ENCODE measurements at regions not wholly inside any gene's neighbourhood (a gene's known extent, or its start where the extent isn't known, plus 50 kb on each side); places are given as distances from the start of the nearest gene placed in this dataset.
"Not testable (repeated sequence)": the region's sequence is repeated elsewhere in the genome, so short reads cannot be mapped to it uniquely, and the experiment has no call there.

GRCh38 chr14:83632375-83632774 lies 1897.6 kb upstream of the FLRT2 start:
- H3K27ac ChIP-seq = no peak overlapping the region
- DNase-seq (no peak), ATAC-seq (no peak)
- no peaks in the 10 kb centered on the region for H3K36me3 ChIP-seq
- no peak overlapping the region for H3K4me3 ChIP-seq
- intact Hi-C loops (cut with DNase I) = no loop called here
- no peak for TF ChIP-seq CTCF (IDR thresholded peaks at IDR 0.05)
- TF ChIP-seq POLR2A (IDR thresholded peaks at IDR 0.05) = no peak
- no peaks in the 10 kb centered on the region for H3K4me1 ChIP-seq
- no peaks in the 10 kb centered on the region for H3K27me3 ChIP-seq
- no peaks in the 10 kb centered on the region for H3K9me3 ChIP-seq

- no peaks in the 10 kb centered on the region for H3K4me1 ChIP-seq
- WGBS (ENCODE audit: insufficient coverage, low coverage, low lambda C conversion rate, missing lambda C conversion rate) = 77% methylated on average over 18 of the region's 18 CpGs
Measured at GRCh38 chr14:83638748-83639504, 1891.0 kb upstream of the FLRT2 start.

GRCh38 chr14:83639505-83639875 lies 1890.5 kb upstream of the FLRT2 start:
- H3K4me3 ChIP-seq; H3K9me3 ChIP-seq; H3K36me3 ChIP-seq; intact Hi-C loops (cut with DNase I); H3K27ac ChIP-seq; DNase-seq; H3K27me3 ChIP-seq; H3K4me1 ChIP-seq; ATAC-seq: not testable (repeated sequence)
- WGBS (ENCODE audit: insufficient coverage, low coverage, low lambda C conversion rate, missing lambda C conversion rate) = 78% methylated on average over 17 of the region's 18 CpGs

More at GRCh38 chr14:83638748-83639504, 1891.0 kb upstream of the FLRT2 start:
- no peaks in the 10 kb centered on the region for H3K36me3 ChIP-seq
- H3K9me3 ChIP-seq = no peaks in the 10 kb centered on the region
- DNase-seq (no peak), ATAC-seq (no peak)
- intact Hi-C loops (cut with DNase I) = no loop called here
- TF ChIP-seq POLR2A (IDR thresholded peaks at IDR 0.05) = no peak
- no peak for TF ChIP-seq CTCF (IDR thresholded peaks at IDR 0.05)
- H3K4me3 ChIP-seq = no peak overlapping the region
- no peak overlapping the region for H3K27ac ChIP-seq
- no peaks in the 10 kb centered on the region for H3K27me3 ChIP-seq

GRCh38 chr14:83646228-83646627 lies 1883.7 kb upstream of the FLRT2 start:
- H3K27ac ChIP-seq = no peak overlapping the region
- whole genome bisulfite sequencing (ENCODE audit: insufficient coverage, low coverage, low lambda C conversion rate, missing lambda C conversion rate) = 73% methylated on average over 1 of the region's 1 CpG
- ATAC-seq = no peak

GRCh38 chr14:83660597-83660996 lies 1869.3 kb upstream of the FLRT2 start:
- no peaks in the 10 kb centered on the region for H3K9me3 ChIP-seq
- no peaks in the 10 kb centered on the region for H3K4me1 ChIP-seq
- H3K27me3 ChIP-seq = no peaks in the 10 kb centered on the region
- no peaks in the 10 kb centered on the region for H3K36me3 ChIP-seq
- DNase-seq (no peak), ATAC-seq (peak in 1 of 4 donors; percentile 43)
- intact Hi-C loops (cut with DNase I) = no loop called here
- no peak overlapping the region for H3K4me3 ChIP-seq
- TF ChIP-seq CTCF (IDR thresholded peaks at IDR 0.05) (no peak), POLR2A (IDR thresholded peaks at IDR 0.05) (no peak)
- WGBS (ENCODE audit: insufficient coverage, low coverage, low lambda C conversion rate, missing lambda C conversion rate) = 0% methylated on average over 1 of the region's 1 CpG
- H3K27ac ChIP-seq = no peak overlapping the region

More at GRCh38 chr14:83646228-83646627, 1883.7 kb upstream of the FLRT2 start:
- no peak for TF ChIP-seq POLR2A (IDR thresholded peaks at IDR 0.05)
- TF ChIP-seq CTCF (IDR thresholded peaks at IDR 0.05) = no peak
- no peaks in the 10 kb centered on the region for H3K27me3 ChIP-seq
- intact Hi-C loops (cut with DNase I) = no loop called here
- DNase-seq = no peak
- no peaks in the 10 kb centered on the region for H3K9me3 ChIP-seq
- no peaks in the 10 kb centered on the region for H3K36me3 ChIP-seq
- H3K4me1 ChIP-seq = no peaks in the 10 kb centered on the region
- no peak overlapping the region for H3K4me3 ChIP-seq
